ENCODE measurements at regions not wholly inside any gene's neighbourhood (a gene's known extent, or its start where the extent isn't known, plus 50 kb on each side); places are given as distances from the start of the nearest gene placed in this dataset.

GRCh38 chr18:40739029-40739428, 1216.0 kb upstream of the PIK3C3 start:
- no peak overlapping the region for H3K4me2 ChIP-seq (ENCODE audit: low read length)
- no peaks in the 10 kb centered on the region for H3K27me3 ChIP-seq (ENCODE audit: insufficient read depth, low read length)
- TF ChIP-seq CTCF (IDR thresholded peaks at IDR 0.05; ENCODE audit: low read length) = no peak
- no peak for TF ChIP-seq EZH2 (IDR thresholded peaks at IDR 0.05; ENCODE audit: borderline replicate concordance, low read length)
- no peaks in the 10 kb centered on the region for H3K9me3 ChIP-seq (ENCODE audit: low read length)
- H3K9ac ChIP-seq (ENCODE audit: low read length) = no peak overlapping the region
- no peaks in the 10 kb centered on the region for H3K4me1 ChIP-seq (ENCODE audit: insufficient read depth, low read length, severe bottlenecking)
- H3K4me3 ChIP-seq (ENCODE audit: low read depth, low read length, poor library complexity, severe bottlenecking) = no peak overlapping the region
- H3K36me3 ChIP-seq (ENCODE audit: insufficient read depth, low read length) = no peaks in the 10 kb centered on the region
- H2AFZ ChIP-seq (ENCODE audit: low read length) = no peak overlapping the region
- no peak overlapping the region for H3K27ac ChIP-seq (ENCODE audit: low read depth, low read length, poor library complexity, severe bottlenecking)
- no peaks in the 10 kb centered on the region for H3K9me2 ChIP-seq (ENCODE audit: low read depth, low read length)
- no peaks in the 10 kb centered on the region for H3K79me2 ChIP-seq (ENCODE audit: insufficient read depth, low read length)
- no peaks in the 10 kb centered on the region for H3F3A ChIP-seq (ENCODE audit: insufficient read depth, low read length)
- no peaks in the 10 kb centered on the region for H4K20me1 ChIP-seq (ENCODE audit: insufficient read depth, low read length)

GRCh38 chr18:40738321-40738880, 1216.6 kb upstream of the PIK3C3 start:
- no peak overlapping the region for H2AFZ ChIP-seq (ENCODE audit: low read length)
- H3K4me3 ChIP-seq (ENCODE audit: low read depth, low read length, poor library complexity, severe bottlenecking) = no peak overlapping the region
- H3K27ac ChIP-seq (ENCODE audit: low read depth, low read length, poor library complexity, severe bottlenecking) = no peak overlapping the region
- TF ChIP-seq CTCF (IDR thresholded peaks at IDR 0.05; ENCODE audit: low read length) = no peak
- TF ChIP-seq EZH2 (IDR thresholded peaks at IDR 0.05; ENCODE audit: borderline replicate concordance, low read length) = no peak
- no peak overlapping the region for H3K9ac ChIP-seq (ENCODE audit: low read length)
- no peaks in the 10 kb centered on the region for H3K27me3 ChIP-seq (ENCODE audit: insufficient read depth, low read length)
- H3K4me1 ChIP-seq (ENCODE audit: insufficient read depth, low read length, severe bottlenecking) = no peaks in the 10 kb centered on the region
- H3K36me3 ChIP-seq (ENCODE audit: insufficient read depth, low read length) = no peaks in the 10 kb centered on the region
- H3K79me2 ChIP-seq (ENCODE audit: insufficient read depth, low read length) = no peaks in the 10 kb centered on the region
- no peaks in the 10 kb centered on the region for H3F3A ChIP-seq (ENCODE audit: insufficient read depth, low read length)
- no peaks in the 10 kb centered on the region for H4K20me1 ChIP-seq (ENCODE audit: insufficient read depth, low read length)
- no peaks in the 10 kb centered on the region for H3K9me3 ChIP-seq (ENCODE audit: low read length)
- no peaks in the 10 kb centered on the region for H3K9me2 ChIP-seq (ENCODE audit: low read depth, low read length)
- no peak overlapping the region for H3K4me2 ChIP-seq (ENCODE audit: low read length)

- H4K20me1 ChIP-seq (ENCODE audit: insufficient read depth, low read length) = no peaks in the 10 kb centered on the region
- H3K27me3 ChIP-seq (ENCODE audit: insufficient read depth, low read length) = no peaks in the 10 kb centered on the region
- no peaks in the 10 kb centered on the region for H3K4me1 ChIP-seq (ENCODE audit: insufficient read depth, low read length, severe bottlenecking)
- no peaks in the 10 kb centered on the region for H3F3A ChIP-seq (ENCODE audit: insufficient read depth, low read length)
- no peak overlapping the region for H3K9ac ChIP-seq (ENCODE audit: low read length)
- H3K36me3 ChIP-seq (ENCODE audit: insufficient read depth, low read length) = no peaks in the 10 kb centered on the region
- no peaks in the 10 kb centered on the region for H3K9me2 ChIP-seq (ENCODE audit: low read depth, low read length)
- H3K4me3 ChIP-seq (ENCODE audit: low read depth, low read length, poor library complexity, severe bottlenecking) = no peak overlapping the region
- TF ChIP-seq EZH2 (IDR thresholded peaks at IDR 0.05; ENCODE audit: borderline replicate concordance, low read length) (no peak), CTCF (IDR thresholded peaks at IDR 0.05; ENCODE audit: low read length) (no peak)
- H3K27ac ChIP-seq (ENCODE audit: low read depth, low read length, poor library complexity, severe bottlenecking) = no peak overlapping the region
- H3K9me3 ChIP-seq (ENCODE audit: low read length) = no peaks in the 10 kb centered on the region
- H3K4me2 ChIP-seq (ENCODE audit: low read length) = no peak overlapping the region
- H2AFZ ChIP-seq (ENCODE audit: low read length) = no peak overlapping the region
- no peaks in the 10 kb centered on the region for H3K79me2 ChIP-seq (ENCODE audit: insufficient read depth, low read length)
Observed at GRCh38 chr18:40708726-40709125, 1246.3 kb upstream of the PIK3C3 start.
